ENCODE measurements at regions not wholly inside any gene's neighbourhood (a gene's known extent, or its start where the extent isn't known, plus 50 kb on each side); places are given as distances from the start of the nearest gene placed in this dataset.

DNA sequence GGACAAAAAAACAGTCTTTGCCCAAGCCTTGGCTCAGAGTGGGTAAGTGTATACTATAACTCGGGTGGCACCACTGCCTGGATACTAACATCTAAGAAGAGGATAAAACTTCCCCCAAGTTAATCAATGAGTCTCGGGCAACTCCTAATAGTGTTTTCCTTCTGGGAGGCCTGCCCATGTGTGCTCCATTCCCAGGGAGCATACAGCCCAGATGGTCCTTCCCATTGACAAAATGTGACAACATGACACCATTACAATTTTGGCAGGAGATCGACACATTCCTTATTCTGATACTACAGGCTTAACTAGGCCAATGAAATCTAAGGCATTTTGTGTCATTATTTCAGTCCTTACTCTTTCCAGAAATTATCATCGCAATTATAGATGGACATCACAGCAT is 52.7 kb upstream of the CRIM1 start:
- TF ChIP-seq, protein P1, sequence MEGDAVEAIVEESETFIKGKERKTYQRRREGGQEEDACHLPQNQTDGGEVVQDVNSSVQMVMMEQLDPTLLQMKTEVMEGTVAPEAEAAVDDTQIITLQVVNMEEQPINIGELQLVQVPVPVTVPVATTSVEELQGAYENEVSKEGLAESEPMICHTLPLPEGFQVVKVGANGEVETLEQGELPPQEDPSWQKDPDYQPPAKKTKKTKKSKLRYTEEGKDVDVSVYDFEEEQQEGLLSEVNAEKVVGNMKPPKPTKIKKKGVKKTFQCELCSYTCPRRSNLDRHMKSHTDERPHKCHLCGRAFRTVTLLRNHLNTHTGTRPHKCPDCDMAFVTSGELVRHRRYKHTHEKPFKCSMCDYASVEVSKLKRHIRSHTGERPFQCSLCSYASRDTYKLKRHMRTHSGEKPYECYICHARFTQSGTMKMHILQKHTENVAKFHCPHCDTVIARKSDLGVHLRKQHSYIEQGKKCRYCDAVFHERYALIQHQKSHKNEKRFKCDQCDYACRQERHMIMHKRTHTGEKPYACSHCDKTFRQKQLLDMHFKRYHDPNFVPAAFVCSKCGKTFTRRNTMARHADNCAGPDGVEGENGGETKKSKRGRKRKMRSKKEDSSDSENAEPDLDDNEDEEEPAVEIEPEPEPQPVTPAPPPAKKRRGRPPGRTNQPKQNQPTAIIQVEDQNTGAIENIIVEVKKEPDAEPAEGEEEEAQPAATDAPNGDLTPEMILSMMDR (conservative IDR thresholded peaks at IDR 0.05; ENCODE audit: low read depth), result no peak
- H3K27ac ChIP-seq, result no peak overlapping the region
- ChIA-PET CTCF (no interaction called here), POLR2A (ENCODE audit: low non-redundant PET) (no interaction called here)
- DNase-seq (ENCODE audit: low spot score), result no peak

DNA sequence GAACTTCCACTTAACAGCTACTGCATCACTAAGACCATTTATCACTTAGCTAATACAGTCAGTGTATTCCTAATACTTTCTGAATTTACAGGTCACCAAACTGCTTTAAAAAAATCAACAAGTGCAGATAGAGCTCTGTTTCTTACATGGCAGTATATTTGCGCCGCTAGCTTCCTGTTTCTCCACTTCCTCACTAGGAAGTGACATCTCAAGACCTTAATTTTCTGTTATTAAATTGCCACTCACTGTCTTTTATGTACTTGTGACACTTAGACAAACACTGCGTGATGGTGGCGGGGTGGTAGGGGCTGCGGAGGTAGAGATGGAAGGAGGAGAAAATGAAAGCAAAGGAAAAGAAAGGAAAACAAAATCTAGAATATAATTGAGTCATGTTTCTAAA is 53.7 kb upstream of the CRIM1 start:
- TF ChIP-seq, protein P1 (conservative IDR thresholded peaks at IDR 0.05; ENCODE audit: low read depth), result no peak
- DNase-seq (ENCODE audit: low spot score), result no peak
- ChIA-PET CTCF (no interaction called here), POLR2A (ENCODE audit: low non-redundant PET) (no interaction called here)
- no peak overlapping the region for H3K27ac ChIP-seq

DNA sequence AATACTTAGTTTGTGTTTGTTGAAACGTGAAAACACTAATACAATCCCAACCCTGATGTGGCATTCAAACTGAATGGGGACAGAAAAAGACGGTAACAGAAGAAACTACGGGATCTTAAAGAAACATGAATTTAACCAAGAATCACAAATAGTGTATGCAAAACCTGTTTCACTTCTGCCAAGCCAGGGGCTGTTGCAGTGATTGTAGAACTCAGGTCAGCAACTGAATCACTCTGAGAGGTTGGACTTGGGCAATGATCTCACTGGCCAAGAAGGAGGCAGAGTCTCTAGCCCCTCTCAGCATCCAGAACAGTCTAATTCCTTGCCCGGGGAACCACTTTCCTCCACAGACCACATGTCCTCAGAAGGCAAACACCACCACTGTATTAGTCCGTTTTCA is 54.9 kb upstream of the CRIM1 start:
- no peak overlapping the region for H3K27ac ChIP-seq
- TF ChIP-seq, protein P1 (conservative IDR thresholded peaks at IDR 0.05; ENCODE audit: low read depth), result no peak
- CTCF ChIA-PET, result no interaction called here
- POLR2A ChIA-PET (ENCODE audit: low non-redundant PET), result no interaction called here
- no peak for DNase-seq (ENCODE audit: low spot score)

DNA sequence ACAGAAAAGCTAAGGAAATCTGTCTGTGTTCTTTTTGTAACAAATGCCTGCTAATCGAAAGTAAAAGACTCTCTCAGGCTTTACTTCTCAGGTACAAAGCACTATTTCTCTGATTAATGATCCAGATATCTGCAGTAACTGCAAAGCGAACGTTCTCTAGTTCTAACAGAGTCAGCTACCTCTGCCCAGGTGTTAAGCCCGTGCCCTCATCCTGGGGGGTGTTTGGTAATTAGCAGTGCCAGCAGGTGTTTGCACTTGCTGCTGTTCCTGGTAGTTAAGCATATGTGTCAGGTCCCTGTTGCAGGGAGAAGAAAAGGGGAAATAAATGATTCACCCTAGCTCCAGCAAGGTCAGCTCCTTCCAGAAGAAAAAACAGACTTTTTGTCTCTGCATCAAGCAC is 58.8 kb upstream of the CRIM1 start:
- ChIA-PET POLR2A (ENCODE audit: low non-redundant PET) (no interaction called here), CTCF (interaction anchor here (0.6 kb wide), 1 partner anchor 377 kb away, joined by 4 read pairs; no protein-coding TSS in a partner anchor)
- no peak overlapping the region for H3K27ac ChIP-seq
- TF ChIP-seq, protein P1 (conservative IDR thresholded peaks at IDR 0.05; ENCODE audit: low read depth), result no peak
- DNase-seq (ENCODE audit: low spot score), result no peak

DNA sequence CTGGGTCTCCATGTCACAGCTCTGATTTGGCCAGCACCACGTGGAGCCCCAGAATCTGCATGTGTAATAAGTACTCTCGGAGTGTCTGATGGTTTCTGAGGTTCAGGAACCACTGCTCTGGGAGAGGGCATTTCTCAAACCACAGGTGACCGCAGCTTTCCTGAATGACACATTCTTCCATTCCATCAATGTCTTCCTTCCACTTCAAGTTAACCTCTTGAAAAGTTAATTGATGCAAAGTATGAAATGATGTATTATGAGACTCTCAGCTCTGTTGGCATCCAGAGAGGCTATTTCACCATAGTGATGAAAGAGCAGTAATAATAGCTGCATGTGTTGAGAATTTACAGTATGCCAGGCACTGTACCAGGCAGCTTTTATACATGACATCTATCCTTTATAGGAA is 61.3 kb upstream of the CRIM1 start:
- DNase-seq (ENCODE audit: low spot score), result no peak
- no peak overlapping the region for H3K27ac ChIP-seq
- ChIA-PET POLR2A (ENCODE audit: low non-redundant PET) (no interaction called here), CTCF (no interaction called here)
- TF ChIP-seq, protein P1 (conservative IDR thresholded peaks at IDR 0.05; ENCODE audit: low read depth), result no peak

DNA sequence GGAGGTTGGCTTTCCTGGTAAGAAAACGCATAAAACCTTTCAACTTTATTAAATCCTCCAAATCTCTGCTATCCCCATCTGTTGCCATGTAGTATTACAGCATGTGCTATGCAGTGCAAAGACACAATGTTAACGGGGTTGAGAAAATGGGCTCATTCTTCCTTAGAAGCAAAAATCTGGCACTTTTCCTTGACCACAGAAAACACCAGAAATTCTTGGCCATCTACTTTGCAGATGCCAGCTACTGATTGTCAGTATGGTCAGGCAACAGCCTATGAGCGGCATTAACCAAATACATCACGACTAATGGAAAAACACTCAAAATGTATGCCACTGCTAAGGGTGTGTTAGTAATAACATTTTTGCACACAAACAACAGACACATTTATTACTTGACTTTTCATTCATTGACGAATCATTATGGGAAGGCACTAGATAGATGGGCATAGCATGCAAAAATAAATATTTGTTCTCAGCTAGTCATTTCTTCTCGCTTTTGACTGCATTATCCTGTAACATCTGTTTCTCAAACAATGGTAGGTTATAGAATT is 65.2 kb upstream of the CRIM1 start:
- ChIA-PET CTCF (no interaction called here), POLR2A (ENCODE audit: low non-redundant PET) (no interaction called here)
- no peak for DNase-seq (ENCODE audit: low spot score)
- TF ChIP-seq, protein P1 (conservative IDR thresholded peaks at IDR 0.05; ENCODE audit: low read depth), result no peak
- no peak overlapping the region for H3K27ac ChIP-seq

DNA sequence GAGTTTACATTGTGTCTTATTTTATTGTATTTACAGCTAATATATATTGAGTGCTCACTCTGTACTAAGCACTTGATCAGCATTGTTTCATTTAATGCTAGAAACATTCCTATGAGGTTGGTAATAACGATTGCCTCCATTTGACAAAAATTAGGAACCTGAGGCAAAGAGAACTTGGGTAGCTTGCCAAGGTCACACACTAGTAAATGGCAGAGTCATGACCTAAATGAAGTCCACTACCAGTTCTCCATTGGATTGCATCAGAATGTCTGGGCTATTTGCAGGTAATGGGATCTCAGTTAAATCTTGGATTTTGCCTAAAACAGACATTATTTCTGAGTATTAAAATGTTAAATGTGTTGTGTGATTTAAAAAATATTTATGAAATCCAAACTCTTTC is 65.8 kb upstream of the CRIM1 start:
- ChIA-PET POLR2A (ENCODE audit: low non-redundant PET) (no interaction called here), CTCF (no interaction called here)
- H3K27ac ChIP-seq, result no peak overlapping the region
- DNase-seq (ENCODE audit: low spot score), result no peak
- TF ChIP-seq, protein P1 (conservative IDR thresholded peaks at IDR 0.05; ENCODE audit: low read depth), result no peak
